ENCODE measurements at regions not wholly inside any gene's neighbourhood (a gene's known extent, or its start where the extent isn't known, plus 50 kb on each side); places are given as distances from the start of the nearest gene placed in this dataset.

- TF ChIP-seq CTCF (IDR thresholded peaks at IDR 0.05; ENCODE audit: low read depth, low read length, poor library complexity, severe bottlenecking), result no peak
- TF ChIP-seq EZH2phosphoT487 (IDR thresholded peaks at IDR 0.05; ENCODE audit: borderline replicate concordance, low read length), result no peak
These were observed 446.0 kb upstream of the GOT2 start for GRCh38 chr16:59180083-59180476.

All from DOHH2 (cell line).